Left ventricle myocardium inferior (tissue), 1 donor: ENCODE measurements at regions not wholly inside any gene's neighbourhood (a gene's known extent, or its start where the extent isn't known, plus 50 kb on each side); places are given as distances from the start of the nearest gene placed in this dataset.

ENCODE experiments used
- DNase-seq: peaks from one replicate; pipeline ENCODE4 v3.0.0-alpha.2; 2020
- H3K27ac ChIP-seq: fragments of 200-600 bp; replicated peaks from 2 replicates; pipeline ENCODE4 v1.8.0; 2021
- H3K27me3 ChIP-seq: fragments of 200-600 bp; 2 replicates; pipeline ENCODE4 v1.8.0; 2021; ENCODE audit warnings: low read depth
- H3K36me3 ChIP-seq: fragments of 200-600 bp; 2 replicates; pipeline ENCODE4 v1.8.0; 2021
- H3K4me1 ChIP-seq: fragments of 200-600 bp; 2 replicates; pipeline ENCODE4 v1.8.0; 2021
- H3K4me3 ChIP-seq: fragments of 200-600 bp; 2 replicates; pipeline ENCODE4 v1.8.0; 2021; ENCODE audit warnings: mild to moderate bottlenecking, moderate library complexity
- H3K9me3 ChIP-seq: fragments of 200-600 bp; replicated peaks from 2 replicates; pipeline ENCODE4 v1.8.0; 2021
- intact Hi-C: fragments of 100-400 bp; cut with micrococcal nuclease; formaldehyde crosslinking; loops from one replicate; pipeline ENCODE4 v1.11.0; 2022
- TF ChIP-seq, protein P1 (sequence below): fragments of 200-600 bp; IDR thresholded peaks from 2 replicates; pipeline ENCODE4 v1.8.0; 2021; ENCODE audit warnings: antibody characterized with exemption, mild to moderate bottlenecking, borderline replicate concordance
- donor health status: DM: no; HTN: yes; CAD: no; lungs with severe emphysema.

DNA sequence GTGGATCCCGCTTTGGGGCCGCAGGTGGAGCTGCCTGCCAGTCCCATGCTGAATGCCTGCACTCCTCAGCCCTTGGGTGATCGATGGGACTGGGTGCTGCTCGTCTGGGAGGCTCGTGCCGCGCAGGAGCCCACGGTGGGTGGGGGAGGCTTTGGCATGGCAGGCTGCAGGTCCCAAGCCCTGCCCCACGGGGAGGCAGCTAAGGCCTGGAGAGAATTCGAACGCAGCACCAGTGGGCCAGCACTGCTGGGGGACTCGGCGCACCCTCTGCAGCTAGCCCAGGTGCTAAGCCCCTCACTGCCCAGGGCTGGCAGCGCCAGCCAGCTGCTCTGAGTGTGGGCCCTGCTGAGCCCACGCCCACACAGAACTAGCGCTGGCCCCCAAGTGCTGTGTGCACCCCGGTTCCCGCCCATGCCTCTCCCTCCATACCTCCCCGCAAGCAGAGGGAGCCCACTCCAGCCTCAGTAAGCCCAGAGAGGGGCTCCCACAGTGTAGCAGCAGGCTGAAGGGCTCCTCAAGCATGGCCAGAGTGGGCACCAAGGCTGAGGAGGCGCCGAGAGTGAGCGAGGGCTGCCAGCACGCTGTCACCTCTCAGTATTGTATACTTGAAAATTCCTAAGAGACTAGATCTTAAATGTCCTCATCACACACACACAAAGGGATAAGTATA is 1654.2 kb upstream of the SLC39A10 start:
- Histone ChIP-seq H3K4me1 (no peaks in the 10 kb centered on the region), H3K27ac (no peak overlapping the region), H3K36me3 (no peaks in the 10 kb centered on the region), H3K9me3 (peaks cover 15% of the 10 kb centered on the region), H3K4me3 (no peak overlapping the region), H3K27me3 (no peaks in the 10 kb centered on the region)
- TF ChIP-seq, protein P1, sequence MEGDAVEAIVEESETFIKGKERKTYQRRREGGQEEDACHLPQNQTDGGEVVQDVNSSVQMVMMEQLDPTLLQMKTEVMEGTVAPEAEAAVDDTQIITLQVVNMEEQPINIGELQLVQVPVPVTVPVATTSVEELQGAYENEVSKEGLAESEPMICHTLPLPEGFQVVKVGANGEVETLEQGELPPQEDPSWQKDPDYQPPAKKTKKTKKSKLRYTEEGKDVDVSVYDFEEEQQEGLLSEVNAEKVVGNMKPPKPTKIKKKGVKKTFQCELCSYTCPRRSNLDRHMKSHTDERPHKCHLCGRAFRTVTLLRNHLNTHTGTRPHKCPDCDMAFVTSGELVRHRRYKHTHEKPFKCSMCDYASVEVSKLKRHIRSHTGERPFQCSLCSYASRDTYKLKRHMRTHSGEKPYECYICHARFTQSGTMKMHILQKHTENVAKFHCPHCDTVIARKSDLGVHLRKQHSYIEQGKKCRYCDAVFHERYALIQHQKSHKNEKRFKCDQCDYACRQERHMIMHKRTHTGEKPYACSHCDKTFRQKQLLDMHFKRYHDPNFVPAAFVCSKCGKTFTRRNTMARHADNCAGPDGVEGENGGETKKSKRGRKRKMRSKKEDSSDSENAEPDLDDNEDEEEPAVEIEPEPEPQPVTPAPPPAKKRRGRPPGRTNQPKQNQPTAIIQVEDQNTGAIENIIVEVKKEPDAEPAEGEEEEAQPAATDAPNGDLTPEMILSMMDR: no peak
- DNase-seq: no peak
- intact Hi-C loops: no loop called here

DNA sequence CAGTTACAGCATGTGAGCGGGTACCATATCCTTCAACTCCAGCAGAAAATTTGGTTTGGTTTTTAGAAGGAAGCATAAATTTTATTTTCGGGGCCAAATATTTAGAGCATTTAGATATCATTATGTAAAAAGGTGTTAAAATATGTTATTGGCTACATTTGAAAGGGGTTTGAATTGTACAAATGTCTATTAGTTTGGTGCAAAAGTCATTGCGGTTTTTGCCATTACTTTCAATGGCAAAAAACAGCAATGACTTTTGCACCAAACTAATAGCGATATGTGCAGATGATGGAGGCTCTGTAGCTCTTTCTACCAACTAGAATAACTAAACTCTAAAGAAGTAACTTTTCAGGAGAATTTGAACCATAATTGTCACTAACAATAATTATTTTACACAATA is 1666.2 kb upstream of the SLC39A10 start:
- no peak overlapping the region for H3K27ac ChIP-seq
- no peak for DNase-seq
- no peaks in the 10 kb centered on the region for H3K9me3 ChIP-seq
- H3K36me3 ChIP-seq: no peaks in the 10 kb centered on the region
- H3K4me3 ChIP-seq: no peak overlapping the region
- H3K4me1 ChIP-seq: no peaks in the 10 kb centered on the region
- intact Hi-C loops: no loop called here
- TF ChIP-seq, protein P1: no peak
- no peaks in the 10 kb centered on the region for H3K27me3 ChIP-seq

DNA sequence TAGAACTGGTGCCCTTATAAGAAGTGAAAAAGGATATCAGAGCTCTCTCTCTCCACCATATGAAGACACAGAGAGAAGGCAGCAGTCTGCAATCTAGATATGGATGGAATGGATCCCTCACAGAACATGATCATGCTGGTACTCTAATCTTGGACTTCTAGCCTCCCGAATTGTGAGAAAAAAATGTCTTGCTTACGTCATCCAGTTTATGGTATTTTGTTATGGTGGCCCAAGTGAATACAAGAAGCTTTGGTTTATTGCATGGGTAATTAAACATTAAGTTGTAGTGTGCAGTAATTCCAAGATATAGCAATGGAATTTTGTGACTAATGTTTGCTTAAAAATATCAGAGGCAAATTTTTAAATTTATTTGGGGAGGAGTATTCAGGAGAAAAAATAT is 1667.4 kb upstream of the SLC39A10 start:
- TF ChIP-seq, protein P1: no peak
- intact Hi-C loops: no loop called here
- no peaks in the 10 kb centered on the region for H3K36me3 ChIP-seq
- no peak for DNase-seq
- H3K9me3 ChIP-seq: no peaks in the 10 kb centered on the region
- no peak overlapping the region for H3K4me3 ChIP-seq
- no peaks in the 10 kb centered on the region for H3K27me3 ChIP-seq
- H3K27ac ChIP-seq: no peak overlapping the region
- H3K4me1 ChIP-seq: no peaks in the 10 kb centered on the region

GRCh38 chr2:193988784-193989183 is 1668.2 kb upstream of the SLC39A10 start:
- intact Hi-C loops: no loop called here
- Histone ChIP-seq H3K36me3 (no peaks in the 10 kb centered on the region), H3K27ac (no peak overlapping the region), H3K4me3 (no peak overlapping the region), H3K4me1 (no peaks in the 10 kb centered on the region), H3K9me3 (no peaks in the 10 kb centered on the region), H3K27me3 (no peaks in the 10 kb centered on the region)
- DNase-seq: no peak
- TF ChIP-seq, protein P1: no peak

DNA sequence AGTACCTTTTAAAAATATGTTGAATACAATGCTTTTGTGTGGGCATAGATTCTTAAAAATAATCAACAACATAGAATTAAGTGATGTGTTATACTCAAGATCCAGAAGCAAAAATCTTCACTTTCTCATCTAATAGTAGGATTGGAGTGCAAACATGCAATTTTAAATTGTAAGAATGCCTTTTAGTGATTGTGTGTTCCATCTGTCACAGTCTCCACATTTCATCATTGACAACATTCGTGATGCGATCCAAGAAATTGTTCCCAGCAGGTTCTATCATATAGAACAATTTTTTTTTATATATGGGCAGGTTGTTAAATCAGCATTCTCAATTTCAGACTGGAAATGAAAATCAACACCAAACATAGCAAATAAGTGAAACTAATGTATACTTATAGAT is 1671.8 kb upstream of the SLC39A10 start:
- Histone ChIP-seq H3K36me3 (no peaks in the 10 kb centered on the region), H3K4me3 (no peak overlapping the region), H3K27ac (no peak overlapping the region), H3K4me1 (no peaks in the 10 kb centered on the region), H3K9me3 (no peaks in the 10 kb centered on the region), H3K27me3 (no peaks in the 10 kb centered on the region)
- no peak for DNase-seq
- TF ChIP-seq, protein P1: no peak
- intact Hi-C loops: no loop called here
